ENCODE measurements at regions not wholly inside any gene's neighbourhood (a gene's known extent, or its start where the extent isn't known, plus 50 kb on each side); places are given as distances from the start of the nearest gene placed in this dataset.

GRCh38 chr15:70486012-70486411, 277.3 kb downstream of the UACA start:
- H3K9me2 ChIP-seq (ENCODE audit: insufficient read depth, low read length), result no peaks in the 10 kb centered on the region
- H3K4me2 ChIP-seq (ENCODE audit: low read length), result no peak overlapping the region
- no peak for TF ChIP-seq EZH2phosphoT487 (IDR thresholded peaks at IDR 0.05; ENCODE audit: borderline replicate concordance, low read depth, low read length)
- TF ChIP-seq, protein P1, sequence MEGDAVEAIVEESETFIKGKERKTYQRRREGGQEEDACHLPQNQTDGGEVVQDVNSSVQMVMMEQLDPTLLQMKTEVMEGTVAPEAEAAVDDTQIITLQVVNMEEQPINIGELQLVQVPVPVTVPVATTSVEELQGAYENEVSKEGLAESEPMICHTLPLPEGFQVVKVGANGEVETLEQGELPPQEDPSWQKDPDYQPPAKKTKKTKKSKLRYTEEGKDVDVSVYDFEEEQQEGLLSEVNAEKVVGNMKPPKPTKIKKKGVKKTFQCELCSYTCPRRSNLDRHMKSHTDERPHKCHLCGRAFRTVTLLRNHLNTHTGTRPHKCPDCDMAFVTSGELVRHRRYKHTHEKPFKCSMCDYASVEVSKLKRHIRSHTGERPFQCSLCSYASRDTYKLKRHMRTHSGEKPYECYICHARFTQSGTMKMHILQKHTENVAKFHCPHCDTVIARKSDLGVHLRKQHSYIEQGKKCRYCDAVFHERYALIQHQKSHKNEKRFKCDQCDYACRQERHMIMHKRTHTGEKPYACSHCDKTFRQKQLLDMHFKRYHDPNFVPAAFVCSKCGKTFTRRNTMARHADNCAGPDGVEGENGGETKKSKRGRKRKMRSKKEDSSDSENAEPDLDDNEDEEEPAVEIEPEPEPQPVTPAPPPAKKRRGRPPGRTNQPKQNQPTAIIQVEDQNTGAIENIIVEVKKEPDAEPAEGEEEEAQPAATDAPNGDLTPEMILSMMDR (conservative IDR thresholded peaks at IDR 0.05; ENCODE audit: low read length), result no peak
- no TSS peak for BruUV-seq (replicated peaks)
- intact Hi-C loops (cut with micrococcal nuclease; ENCODE audit: unreplicated experiment), result loop anchor here (5.0 kb wide), 1 partner anchor 1009 kb away; no protein-coding TSS in a partner anchor
- peaks cover 12% of the 10 kb centered on the region for H3K4me1 ChIP-seq (ENCODE audit: insufficient read depth, low read length, poor library complexity, severe bottlenecking)
- H2AFZ ChIP-seq (ENCODE audit: low read length), result no peak overlapping the region
- H4K20me1 ChIP-seq (ENCODE audit: insufficient read depth, low read length), result no peaks in the 10 kb centered on the region
- H3K9me3 ChIP-seq (ENCODE audit: low read length), result no peaks in the 10 kb centered on the region
- no peaks in the 10 kb centered on the region for H3K36me3 ChIP-seq (ENCODE audit: insufficient read depth, low read length)
- POLR2A ChIA-PET, result interaction anchor here (1.0 to 1.1 kb wide), 2 partner anchors 9 to 18 kb away, joined by 3 read pairs; no protein-coding TSS in a partner anchor
- no peak overlapping the region for H3K4me3 ChIP-seq (ENCODE audit: low read depth, low read length, poor library complexity, severe bottlenecking)
- DNase-seq (ENCODE audit: low spot score), result no peak
- H3K79me2 ChIP-seq (ENCODE audit: insufficient read depth, low read depth, low read length), result no peaks in the 10 kb centered on the region
- H3K27ac ChIP-seq (ENCODE audit: low read depth, low read length, poor library complexity, severe bottlenecking), result no peak overlapping the region
- CTCF ChIA-PET (ENCODE audit: unreplicated experiment), result interaction anchor here (0.5 kb wide), 1 partner anchor 22 kb away, joined by 6 read pairs; no protein-coding TSS in a partner anchor

DNA sequence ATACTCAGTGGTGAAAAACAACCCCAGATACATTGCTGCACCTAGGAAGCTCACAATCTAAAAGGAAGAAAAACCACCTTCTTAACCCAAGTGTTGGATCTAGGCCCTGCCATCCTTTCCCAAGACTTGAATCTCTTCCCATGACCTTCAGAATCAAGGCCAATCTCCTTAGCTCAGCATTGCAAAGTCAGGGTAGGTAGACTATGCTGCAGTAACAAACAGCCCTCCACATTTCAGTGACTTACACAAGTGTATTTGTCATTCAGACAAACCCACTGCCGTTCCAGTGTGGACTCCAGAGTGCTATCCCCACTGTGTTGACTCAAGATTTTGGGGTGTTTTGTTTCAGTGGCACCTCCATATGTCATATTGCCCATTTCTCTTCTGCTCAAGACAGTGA, 278.4 kb downstream of the UACA start:
- TF ChIP-seq, protein P1 (conservative IDR thresholded peaks at IDR 0.05; ENCODE audit: low read length), result no peak
- ChIA-PET POLR2A (no interaction called here), CTCF (ENCODE audit: unreplicated experiment) (no interaction called here)
- Histone ChIP-seq H3K9me2 (ENCODE audit: insufficient read depth, low read length) (no peaks in the 10 kb centered on the region), H3K27ac (ENCODE audit: low read depth, low read length, poor library complexity, severe bottlenecking) (no peak overlapping the region), H3K4me2 (ENCODE audit: low read length) (no peak overlapping the region), H3K4me3 (ENCODE audit: low read depth, low read length, poor library complexity, severe bottlenecking) (no peak overlapping the region), H4K20me1 (ENCODE audit: insufficient read depth, low read length) (no peaks in the 10 kb centered on the region), H3K9me3 (ENCODE audit: low read length) (no peaks in the 10 kb centered on the region), H3K4me1 (ENCODE audit: insufficient read depth, low read length, poor library complexity, severe bottlenecking) (peaks cover 6% of the 10 kb centered on the region), H2AFZ (ENCODE audit: low read length) (no peak overlapping the region), H3K79me2 (ENCODE audit: insufficient read depth, low read depth, low read length) (no peaks in the 10 kb centered on the region), H3K36me3 (ENCODE audit: insufficient read depth, low read length) (no peaks in the 10 kb centered on the region)
- BruUV-seq (replicated peaks), result no TSS peak
- no peak for DNase-seq (ENCODE audit: low spot score)
- intact Hi-C loops (cut with micrococcal nuclease; ENCODE audit: unreplicated experiment), result loop anchor here (5.0 kb wide), 1 partner anchor 1008 kb away; no protein-coding TSS in a partner anchor

DNA sequence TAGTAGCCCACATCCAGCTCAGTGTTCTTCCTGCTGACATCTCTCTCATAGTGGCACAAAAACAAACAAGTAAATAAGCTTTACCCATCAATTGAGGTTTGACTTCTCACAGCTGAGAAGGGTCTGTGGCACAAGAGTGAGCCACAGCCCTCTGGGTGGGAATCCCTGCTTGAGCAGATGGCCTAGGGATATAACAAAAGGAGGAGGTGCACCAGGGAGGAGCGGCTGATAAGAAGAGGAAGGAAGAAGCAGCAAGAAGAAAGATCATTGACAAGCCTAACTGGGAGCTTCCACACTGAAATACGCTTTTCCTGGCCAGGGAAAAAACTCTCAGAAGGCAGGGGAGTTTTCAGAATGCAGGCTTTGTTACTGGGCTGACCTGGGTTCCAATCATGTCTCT, 279.8 kb downstream of the UACA start:
- Histone ChIP-seq H3K4me3 (ENCODE audit: low read depth, low read length, poor library complexity, severe bottlenecking) (no peak overlapping the region), H3K9me3 (ENCODE audit: low read length) (no peaks in the 10 kb centered on the region), H4K20me1 (ENCODE audit: insufficient read depth, low read length) (no peaks in the 10 kb centered on the region), H3K4me1 (ENCODE audit: insufficient read depth, low read length, poor library complexity, severe bottlenecking) (peaks cover 15% of the 10 kb centered on the region), H3K4me2 (ENCODE audit: low read length) (no peak overlapping the region), H3K36me3 (ENCODE audit: insufficient read depth, low read length) (no peaks in the 10 kb centered on the region), H3K27ac (ENCODE audit: low read depth, low read length, poor library complexity, severe bottlenecking) (no peak overlapping the region), H3K9me2 (ENCODE audit: insufficient read depth, low read length) (no peaks in the 10 kb centered on the region), H3K79me2 (ENCODE audit: insufficient read depth, low read depth, low read length) (no peaks in the 10 kb centered on the region), H2AFZ (ENCODE audit: low read length) (no peak overlapping the region)
- ChIA-PET CTCF (ENCODE audit: unreplicated experiment) (no interaction called here), POLR2A (no interaction called here)
- intact Hi-C loops (cut with micrococcal nuclease; ENCODE audit: unreplicated experiment), result no loop called here
- no peak for DNase-seq (ENCODE audit: low spot score)
- TF ChIP-seq EZH2phosphoT487 (IDR thresholded peaks at IDR 0.05; ENCODE audit: borderline replicate concordance, low read depth, low read length), result no peak
- TF ChIP-seq, protein P1 (conservative IDR thresholded peaks at IDR 0.05; ENCODE audit: low read length), result no peak
- BruUV-seq (replicated peaks), result no TSS peak

Measured in OCI-LY7 (cell line).